GOT3 (cell line): ENCODE measurements at regions not wholly inside any gene's neighbourhood (a gene's known extent, or its start where the extent isn't known, plus 50 kb on each side); places are given as distances from the start of the nearest gene placed in this dataset.
"Not testable (repeated sequence)": the region's sequence is repeated elsewhere in the genome, so short reads cannot be mapped to it uniquely, and the experiment has no call there.

ENCODE experiments used
- DNase-seq: peaks from one replicate; lab custom pipeline; 2025; ENCODE audit warnings: mixed read lengths; lab: John Stamatoyannopoulos, UW

- no peak for DNase-seq
Observed at GRCh38 chr5:82956600-82956999, 120.6 kb downstream of the TMEM167A start.

- no peak for DNase-seq
Observed at GRCh38 chr5:82952326-82952725, 124.9 kb downstream of the TMEM167A start.

- not testable (repeated sequence) for DNase-seq
Observed at GRCh38 chr5:82944267-82944666, 132.9 kb downstream of the TMEM167A start.

- no peak for DNase-seq
Observed at GRCh38 chr5:82942083-82942881, 134.9 kb downstream of the TMEM167A start.

- no peak for DNase-seq
Observed at GRCh38 chr5:82938901-82939725, 138.1 kb downstream of the TMEM167A start.

GRCh38 chr5:82932473-82933220 is 144.5 kb downstream of the TMEM167A start:
- DNase-seq = not testable (repeated sequence)

GRCh38 chr5:82931110-82931509 is 146.1 kb downstream of the TMEM167A start:
- no peak for DNase-seq

GRCh38 chr5:82925061-82925411 is 152.2 kb downstream of the TMEM167A start:
- DNase-seq = no peak

GRCh38 chr5:82924226-82925060 is 152.8 kb downstream of the TMEM167A start:
- DNase-seq = no peak

GRCh38 chr5:82922086-82922734 is 155.0 kb downstream of the TMEM167A start:
- DNase-seq = no peak

GRCh38 chr5:82918311-82919031 is 158.7 kb downstream of the TMEM167A start:
- no peak for DNase-seq

GRCh38 chr5:82917584-82917983 is 159.6 kb downstream of the TMEM167A start:
- DNase-seq = no peak

- DNase-seq = no peak
Observed at GRCh38 chr5:82913971-82914370, 163.2 kb downstream of the TMEM167A start.

GRCh38 chr5:82912462-82912861 is 164.7 kb downstream of the TMEM167A start:
- no peak for DNase-seq

- no peak for DNase-seq
Observed at GRCh38 chr5:82911910-82912309, 165.3 kb downstream of the TMEM167A start.

- DNase-seq = no peak
Observed at GRCh38 chr5:82910905-82911304, 166.3 kb downstream of the TMEM167A start.

GRCh38 chr5:82910491-82910890 is 166.7 kb downstream of the TMEM167A start:
- no peak for DNase-seq

- no peak for DNase-seq
Observed at GRCh38 chr5:82909771-82910170, 167.4 kb downstream of the TMEM167A start.

GRCh38 chr5:82905986-82906385 is 171.2 kb downstream of the TMEM167A start:
- DNase-seq = no peak

GRCh38 chr5:82901281-82901888 is 175.8 kb downstream of the TMEM167A start:
- DNase-seq = no peak
